ENCODE measurements at regions not wholly inside any gene's neighbourhood (a gene's known extent, or its start where the extent isn't known, plus 50 kb on each side); places are given as distances from the start of the nearest gene placed in this dataset.
"Not testable (repeated sequence)": the region's sequence is repeated elsewhere in the genome, so short reads cannot be mapped to it uniquely, and the experiment has no call there.

DNA sequence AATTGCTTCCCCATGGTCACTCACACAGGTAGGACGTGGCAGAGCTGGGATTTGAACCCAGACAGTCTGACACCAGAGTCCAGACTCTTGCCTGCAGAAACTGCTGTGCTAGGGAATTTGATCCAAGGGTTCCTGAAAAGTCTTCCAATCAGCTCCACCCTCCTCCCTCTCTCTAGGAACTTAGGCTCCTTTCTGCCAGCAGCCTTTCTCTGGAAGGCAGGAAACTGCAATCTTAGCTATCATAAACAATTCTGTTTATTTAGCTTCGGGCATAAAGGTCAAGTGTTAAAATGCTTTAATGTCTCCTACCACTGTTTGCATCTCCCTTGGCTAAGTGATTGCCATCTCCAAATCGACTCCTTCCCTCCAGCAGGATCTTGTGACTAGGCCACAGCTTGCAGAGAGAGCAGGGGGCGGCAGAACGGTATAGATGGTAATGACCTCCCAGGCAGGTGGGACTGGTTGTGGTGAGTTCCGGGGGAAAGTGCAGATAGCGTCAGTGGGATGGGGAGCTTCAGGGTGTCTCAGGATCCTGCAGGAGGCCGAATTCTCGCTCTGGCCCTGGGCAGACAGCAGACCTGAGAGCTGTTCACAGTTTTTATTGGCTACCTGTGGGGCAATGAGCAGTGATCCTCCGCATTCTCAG, 882.4 kb upstream of the EEF2KMT start:
- in situ Hi-C loops (cut with MboI; ENCODE audit: low pct_unique_long_range_greater_than_20kb, low sequenced_read_pairs): no loop called here
- DNase-seq: no peak

DNA sequence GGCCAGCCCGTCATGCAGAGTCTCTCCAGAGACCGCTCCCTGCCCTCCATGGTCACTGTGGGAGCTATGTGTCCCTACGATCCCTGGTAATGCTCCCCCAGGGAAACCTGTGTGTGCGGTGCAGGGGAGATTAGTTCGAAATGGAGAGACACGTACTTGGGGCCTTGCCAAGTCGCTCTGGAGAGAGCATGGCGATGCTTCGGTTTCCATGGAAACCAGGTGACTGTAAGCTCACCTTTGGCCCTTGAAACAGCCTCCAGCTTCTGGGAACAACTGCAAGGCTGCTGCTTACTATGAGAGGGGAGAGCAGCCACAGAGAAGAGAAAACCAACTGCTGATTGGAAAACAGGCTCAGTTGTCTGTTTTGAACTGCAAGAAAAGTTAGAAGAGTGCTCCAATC, 879.7 kb upstream of the EEF2KMT start:
- in situ Hi-C loops (cut with MboI; ENCODE audit: low pct_unique_long_range_greater_than_20kb, low sequenced_read_pairs): no loop called here
- no peak for DNase-seq

DNA sequence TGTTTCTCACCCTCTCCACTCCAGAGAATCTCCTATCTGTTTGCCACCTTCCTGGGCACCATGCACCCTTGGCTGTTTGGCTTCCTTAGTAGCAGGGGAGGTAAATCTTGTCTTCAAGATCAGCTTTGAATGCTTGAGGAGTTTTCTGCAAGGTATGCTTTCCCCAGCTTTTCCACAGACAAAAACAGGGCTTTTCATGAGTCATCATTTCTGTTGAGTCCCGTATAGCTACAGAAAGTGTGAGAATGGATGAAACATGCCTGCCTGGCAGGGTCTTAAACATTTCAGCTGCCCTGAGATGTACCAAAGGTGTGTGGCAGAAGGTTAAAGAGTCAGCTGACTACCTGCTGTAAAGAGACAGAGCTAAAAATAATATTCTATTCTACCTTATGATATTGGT, 875.2 kb upstream of the EEF2KMT start:
- no peak for DNase-seq
- in situ Hi-C loops (cut with MboI; ENCODE audit: low pct_unique_long_range_greater_than_20kb, low sequenced_read_pairs): no loop called here

DNA sequence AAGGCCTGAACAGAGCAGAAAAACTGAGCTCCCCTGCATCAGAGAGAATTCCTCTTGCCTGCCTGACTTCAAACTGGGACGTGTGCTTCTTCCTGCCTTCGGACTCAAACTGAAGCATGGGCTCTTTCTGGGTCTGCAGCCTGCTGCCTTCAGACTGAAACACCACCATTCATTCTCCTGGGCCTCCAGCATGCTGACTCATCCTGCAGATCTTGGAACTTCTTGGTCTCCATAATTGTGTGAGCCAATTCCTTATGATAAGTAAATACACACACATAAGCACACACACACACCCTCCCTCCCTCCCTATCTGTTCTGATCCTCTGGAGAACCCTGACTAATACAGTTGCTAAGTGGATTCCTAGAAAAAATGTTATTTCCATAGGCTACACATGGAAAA, 874.3 kb upstream of the EEF2KMT start:
- DNase-seq: no peak
- in situ Hi-C loops (cut with MboI; ENCODE audit: low pct_unique_long_range_greater_than_20kb, low sequenced_read_pairs): no loop called here

DNA sequence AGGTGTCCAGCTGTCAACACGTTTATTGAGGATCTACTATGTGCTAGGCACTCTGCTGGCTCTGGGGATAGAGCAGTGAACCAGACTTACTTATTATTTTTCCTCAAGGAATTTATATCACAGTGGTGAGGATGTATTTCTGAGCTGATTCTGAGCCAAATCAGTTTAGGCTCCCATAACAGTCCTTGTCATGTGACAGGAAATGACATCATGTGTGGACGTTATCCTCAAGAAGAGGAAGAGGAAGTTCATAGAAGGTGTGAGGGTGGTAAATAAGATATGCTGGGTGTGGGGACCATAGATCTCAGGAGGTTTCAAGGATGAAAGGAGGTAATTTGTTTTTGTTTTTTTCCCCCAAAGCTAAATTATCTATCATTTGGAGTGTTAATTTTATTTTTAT, 873.5 kb upstream of the EEF2KMT start:
- in situ Hi-C loops (cut with MboI; ENCODE audit: low pct_unique_long_range_greater_than_20kb, low sequenced_read_pairs): no loop called here
- DNase-seq: peak; percentile 6

DNA sequence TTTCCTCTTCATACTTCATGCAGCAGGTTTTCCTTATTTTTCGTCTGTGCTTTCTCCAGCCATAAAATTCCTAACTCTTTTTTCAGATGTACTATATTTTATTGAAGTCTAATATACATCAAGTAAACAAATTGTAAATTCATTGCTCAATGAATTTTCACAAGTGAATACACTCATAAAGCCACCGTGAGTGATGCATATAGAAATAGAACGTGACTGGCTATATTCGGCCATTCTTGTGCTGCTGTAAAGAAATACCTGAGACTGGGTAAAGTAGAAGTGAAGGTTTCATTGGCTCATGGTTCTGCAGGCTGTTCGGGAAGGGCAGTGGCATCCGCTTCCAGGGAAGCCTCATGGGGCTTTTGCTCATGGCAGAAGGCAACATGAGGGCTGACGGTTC, 868.4 kb upstream of the EEF2KMT start:
- DNase-seq: no peak
- in situ Hi-C loops (cut with MboI; ENCODE audit: low pct_unique_long_range_greater_than_20kb, low sequenced_read_pairs): no loop called here

DNA sequence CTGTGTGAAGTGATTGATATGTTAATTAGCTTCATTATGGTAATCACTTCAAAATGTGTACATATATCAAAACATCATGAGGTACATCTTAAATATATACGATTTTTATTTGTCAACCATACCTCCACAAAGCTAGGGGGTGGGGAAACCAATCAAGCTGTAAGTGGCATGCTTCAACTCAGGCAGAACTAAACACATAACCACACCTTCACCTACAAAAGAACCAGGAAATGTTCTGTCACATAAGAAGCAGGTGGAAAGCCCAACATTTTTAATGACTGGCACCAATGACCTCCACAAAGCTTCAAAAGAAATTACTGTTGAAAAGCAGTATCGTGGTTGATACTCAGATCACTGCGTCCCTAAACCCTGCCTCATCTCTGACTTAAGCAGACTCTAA, 867.7 kb upstream of the EEF2KMT start:
- no peak for DNase-seq
- in situ Hi-C loops (cut with MboI; ENCODE audit: low pct_unique_long_range_greater_than_20kb, low sequenced_read_pairs): no loop called here

DNA sequence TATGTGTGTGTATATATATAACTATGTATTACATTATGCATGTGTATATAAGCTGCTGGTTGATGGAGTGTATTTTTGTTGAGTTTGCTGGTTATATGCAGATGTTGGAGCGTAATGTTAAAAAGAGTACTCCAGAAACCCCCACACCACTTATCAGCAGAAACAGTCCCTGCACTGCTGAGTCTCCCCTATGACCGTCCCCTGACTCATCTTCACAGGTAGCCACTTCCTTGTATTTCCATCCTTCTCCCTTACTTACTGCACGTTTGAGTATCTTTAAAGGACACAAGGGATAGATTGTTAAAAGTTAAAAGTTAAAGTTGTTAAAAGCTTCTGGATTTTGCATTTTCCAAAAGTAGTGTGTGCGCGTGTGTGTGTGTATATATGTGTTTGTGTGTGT, 853.9 kb upstream of the EEF2KMT start:
- in situ Hi-C loops (cut with MboI; ENCODE audit: low pct_unique_long_range_greater_than_20kb, low sequenced_read_pairs): no loop called here
- no peak for DNase-seq

DNA sequence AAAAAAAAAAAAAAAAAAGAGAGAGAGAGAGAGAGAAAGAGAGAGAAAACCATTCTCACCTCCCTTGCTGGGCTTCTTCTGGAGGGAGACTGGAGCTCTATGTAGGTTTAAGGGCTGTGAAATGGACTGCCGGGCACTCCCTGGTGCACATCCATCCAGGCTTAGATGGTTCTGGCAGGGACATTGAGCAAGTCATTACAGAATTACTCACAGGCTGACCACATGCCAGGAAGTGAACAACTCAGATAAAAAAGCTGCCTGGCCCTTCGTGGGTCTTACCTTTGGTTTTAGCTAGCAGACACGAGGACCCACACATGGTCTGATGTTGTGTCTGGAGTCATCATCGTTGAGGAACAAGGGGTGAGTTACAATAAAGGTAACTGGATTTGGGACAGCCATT, 847.4 kb upstream of the EEF2KMT start:
- in situ Hi-C loops (cut with MboI; ENCODE audit: low pct_unique_long_range_greater_than_20kb, low sequenced_read_pairs): no loop called here
- DNase-seq: no peak

DNA sequence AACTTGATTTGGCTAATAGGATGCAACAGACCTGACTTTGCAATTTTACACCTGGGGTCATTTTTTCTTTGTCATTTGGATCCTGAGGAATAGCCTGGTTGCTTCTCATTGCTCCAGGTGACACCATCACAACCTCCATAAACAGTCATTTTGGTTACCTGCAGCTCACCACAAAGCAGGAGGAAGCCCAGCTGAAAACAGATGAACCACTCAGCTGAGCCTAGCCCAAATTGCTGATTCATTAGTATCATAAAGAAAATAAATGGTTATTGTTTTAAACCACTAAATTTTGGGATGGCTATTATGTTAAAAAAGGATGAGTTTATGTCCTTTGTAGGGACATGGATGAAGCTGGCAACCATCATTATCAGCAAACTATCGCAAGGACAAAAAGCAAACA, 841.0 kb upstream of the EEF2KMT start:
- in situ Hi-C loops (cut with MboI; ENCODE audit: low pct_unique_long_range_greater_than_20kb, low sequenced_read_pairs): no loop called here
- no peak for DNase-seq

DNA sequence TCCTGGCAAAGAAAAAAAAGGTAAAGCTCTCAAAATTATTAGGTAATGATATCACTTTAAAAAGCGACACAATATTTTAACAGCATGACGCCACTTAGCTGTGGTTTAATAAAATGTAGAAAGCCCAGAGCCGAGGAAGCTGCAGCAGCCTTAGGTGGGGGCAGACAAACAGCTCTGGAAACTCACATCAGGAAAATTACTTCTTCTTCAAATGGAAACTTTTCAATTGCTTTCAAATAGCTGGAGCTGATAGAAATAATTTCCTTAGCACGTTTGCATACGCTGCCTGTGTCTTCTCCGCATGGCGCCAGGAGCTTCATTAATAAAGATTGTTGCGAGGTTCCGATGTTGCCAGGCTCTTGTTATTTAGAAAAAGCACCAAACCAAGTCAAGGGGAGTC, 835.3 kb upstream of the EEF2KMT start:
- no peak for DNase-seq
- in situ Hi-C loops (cut with MboI; ENCODE audit: low pct_unique_long_range_greater_than_20kb, low sequenced_read_pairs): no loop called here

DNA sequence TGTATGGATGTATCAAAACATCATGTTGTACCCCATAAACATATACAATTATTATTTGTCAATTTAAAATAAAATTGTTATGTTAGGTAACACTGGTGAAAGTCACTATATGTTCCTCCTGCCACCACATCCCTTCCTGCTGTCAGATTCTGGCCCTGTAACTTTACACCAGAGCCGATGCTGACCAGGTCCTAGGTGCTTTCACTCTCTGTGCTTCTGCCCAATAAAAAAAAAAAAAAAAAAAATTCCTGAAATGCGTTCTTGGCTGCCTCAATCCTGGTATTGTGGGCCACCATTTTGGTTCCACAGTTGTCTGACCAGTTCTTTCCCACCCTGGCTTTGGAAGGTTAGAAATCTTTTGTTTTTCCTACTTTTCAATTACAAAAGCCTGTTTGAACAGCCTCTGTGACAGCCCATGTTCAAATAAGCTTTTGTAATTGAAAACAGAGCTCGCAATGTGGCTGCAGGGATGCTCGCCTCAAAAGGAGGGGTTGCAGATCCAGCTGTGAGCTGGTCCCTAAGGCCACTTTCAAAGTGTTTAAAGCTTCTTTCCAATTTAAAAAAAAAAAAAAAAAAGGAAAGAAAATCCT, 831.0 kb upstream of the EEF2KMT start:
- in situ Hi-C loops (cut with MboI; ENCODE audit: low pct_unique_long_range_greater_than_20kb, low sequenced_read_pairs): no loop called here
- no peak for DNase-seq

DNA sequence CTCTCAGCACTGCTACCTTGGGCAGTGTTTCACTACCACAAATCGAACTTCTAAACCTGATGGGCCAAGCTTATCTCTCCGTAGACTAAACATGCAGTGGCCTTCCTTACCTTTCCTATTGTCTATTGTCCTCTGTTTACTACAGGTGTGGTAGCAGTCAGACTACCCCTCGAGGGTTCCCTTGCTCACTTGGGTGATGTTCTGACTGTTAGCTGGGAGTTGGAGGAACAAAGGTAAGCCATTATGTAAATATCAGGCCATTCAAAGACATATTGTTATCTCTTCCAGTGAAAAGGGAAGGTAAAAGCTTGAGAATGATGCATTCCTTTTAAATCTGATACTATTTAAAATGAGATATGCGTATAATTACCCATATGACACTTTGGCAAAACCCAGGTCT, 828.3 kb upstream of the EEF2KMT start:
- in situ Hi-C loops (cut with MboI; ENCODE audit: low pct_unique_long_range_greater_than_20kb, low sequenced_read_pairs): no loop called here
- no peak for DNase-seq

DNA sequence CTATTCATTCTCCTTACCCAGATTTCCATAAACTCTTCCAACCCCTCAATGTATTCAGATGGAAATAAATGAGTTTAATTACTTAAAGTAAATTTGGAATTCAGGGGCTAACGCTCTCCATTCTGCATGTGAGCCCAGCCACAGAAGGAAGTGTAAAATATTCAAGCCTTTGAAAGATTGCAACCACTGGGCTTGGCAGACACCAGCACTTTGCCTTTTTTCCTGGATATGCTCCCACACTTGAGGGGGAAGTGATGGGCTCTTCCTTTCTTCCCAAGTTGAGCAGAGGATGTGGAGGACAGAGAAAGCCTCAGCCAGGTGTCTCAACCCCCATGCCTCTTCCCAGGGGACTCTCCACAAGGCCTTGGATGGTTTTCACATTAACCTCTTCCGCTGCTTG, 825.1 kb upstream of the EEF2KMT start:
- DNase-seq: no peak
- in situ Hi-C loops (cut with MboI; ENCODE audit: low pct_unique_long_range_greater_than_20kb, low sequenced_read_pairs): no loop called here

DNA sequence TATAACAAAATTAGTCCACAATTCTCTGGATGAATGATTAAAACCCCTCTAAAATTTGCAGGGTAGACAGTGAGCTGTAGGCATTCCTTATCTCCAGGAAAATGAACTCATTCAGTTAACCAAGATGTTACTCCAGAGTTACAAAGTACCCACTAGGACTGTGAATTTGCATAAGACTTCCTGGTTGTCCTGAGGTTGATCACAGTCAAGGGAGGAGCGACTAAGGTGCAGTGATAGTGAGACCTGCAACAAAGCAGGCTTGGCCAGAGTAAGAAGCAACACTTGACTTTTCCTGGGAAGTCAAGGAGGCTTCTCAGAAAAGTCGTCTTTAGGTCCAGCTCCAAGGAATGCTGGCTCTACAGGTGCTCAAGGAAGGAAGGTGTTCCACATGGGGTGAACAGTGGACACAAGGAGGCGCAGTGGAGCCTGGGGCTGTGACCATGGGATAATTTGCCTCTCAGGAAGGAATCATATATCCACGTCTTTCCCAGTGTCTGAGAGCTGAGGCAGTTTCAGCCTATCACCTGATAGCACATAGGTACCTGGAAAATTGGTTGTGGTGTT, 821.1 kb upstream of the EEF2KMT start:
- DNase-seq: no peak
- in situ Hi-C loops (cut with MboI; ENCODE audit: low pct_unique_long_range_greater_than_20kb, low sequenced_read_pairs): no loop called here

DNA sequence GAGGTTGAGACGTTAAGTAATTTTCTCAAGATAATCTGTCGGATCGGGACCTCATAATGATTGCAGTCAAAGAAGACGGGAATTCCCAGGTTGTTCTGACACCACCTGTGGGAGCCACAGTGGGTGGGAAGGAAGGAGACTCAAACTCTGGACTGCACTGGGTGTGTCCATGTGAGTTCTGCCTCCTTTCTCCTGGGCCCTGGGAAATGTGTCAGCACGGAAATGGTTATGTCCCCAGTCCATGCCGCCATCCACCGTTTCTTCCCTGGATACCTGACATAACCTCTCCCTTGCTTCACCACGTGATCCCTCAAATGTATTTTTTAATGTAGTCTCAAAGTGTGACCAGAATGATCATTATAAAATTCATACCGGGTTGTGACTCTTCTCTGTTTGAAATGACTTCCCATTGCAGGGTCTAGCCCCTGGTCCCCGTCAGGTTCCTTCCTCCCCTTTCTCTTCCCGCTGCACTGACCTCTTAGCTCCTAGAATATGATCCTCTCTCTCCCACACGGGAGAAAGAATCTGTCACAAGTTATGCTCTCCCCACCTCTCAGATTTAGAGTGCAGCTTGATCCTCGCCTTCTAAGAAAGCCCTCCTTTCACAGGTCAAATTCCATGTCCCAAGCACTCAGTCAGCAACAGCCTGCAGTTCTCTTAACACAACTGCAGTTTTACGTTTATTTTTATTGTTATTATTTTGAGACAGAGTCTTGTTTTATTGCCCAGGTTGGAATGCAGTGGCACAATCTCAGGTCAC, 820.0 kb upstream of the EEF2KMT start:
- in situ Hi-C loops (cut with MboI; ENCODE audit: low pct_unique_long_range_greater_than_20kb, low sequenced_read_pairs): no loop called here
- DNase-seq: no peak

DNA sequence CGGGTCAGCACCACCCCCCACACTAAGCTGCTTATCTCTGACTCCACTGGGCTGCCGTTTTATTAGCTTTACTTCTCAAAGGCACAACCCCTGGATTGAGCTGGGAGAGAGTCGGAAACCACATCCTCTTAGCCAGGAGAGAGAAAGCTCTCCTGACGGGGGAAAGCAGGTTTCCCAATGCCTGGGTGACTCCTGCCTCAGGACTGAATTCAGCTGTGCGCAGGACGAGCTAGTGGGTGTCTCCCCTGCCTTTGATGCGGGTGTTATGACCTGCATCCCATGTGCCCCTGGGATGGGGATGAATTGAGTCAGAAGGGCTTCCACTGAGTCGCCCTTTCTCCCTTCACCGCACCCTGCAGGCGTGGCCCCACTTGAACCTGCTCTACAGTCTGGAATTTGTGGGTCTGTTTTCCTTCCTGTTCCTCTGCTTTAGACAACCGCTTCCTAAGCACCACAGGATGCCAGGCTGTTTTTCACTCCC, 819.2 kb upstream of the EEF2KMT start:
- in situ Hi-C loops (cut with MboI; ENCODE audit: low pct_unique_long_range_greater_than_20kb, low sequenced_read_pairs): no loop called here
- DNase-seq: no peak

DNA sequence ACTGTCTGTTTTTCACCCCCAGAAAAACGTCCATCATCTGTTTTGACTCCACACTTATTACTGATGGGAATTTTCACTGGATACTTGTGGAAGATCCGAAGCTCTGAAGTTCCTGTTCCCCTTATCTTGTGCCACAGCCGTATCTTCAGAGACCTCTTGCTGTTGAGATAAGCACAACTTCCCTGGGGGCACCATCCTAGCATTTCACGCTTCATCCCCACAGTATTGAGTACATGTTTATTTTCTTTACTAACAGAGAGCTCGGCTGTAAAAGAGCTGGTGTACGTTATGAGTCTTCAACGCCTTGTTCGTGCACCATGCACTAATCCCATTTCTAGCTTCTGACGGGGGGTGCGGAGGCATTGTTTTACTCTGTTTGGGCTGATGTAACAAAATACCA, 813.6 kb upstream of the EEF2KMT start:
- in situ Hi-C loops (cut with MboI; ENCODE audit: low pct_unique_long_range_greater_than_20kb, low sequenced_read_pairs): no loop called here
- DNase-seq: no peak

DNA sequence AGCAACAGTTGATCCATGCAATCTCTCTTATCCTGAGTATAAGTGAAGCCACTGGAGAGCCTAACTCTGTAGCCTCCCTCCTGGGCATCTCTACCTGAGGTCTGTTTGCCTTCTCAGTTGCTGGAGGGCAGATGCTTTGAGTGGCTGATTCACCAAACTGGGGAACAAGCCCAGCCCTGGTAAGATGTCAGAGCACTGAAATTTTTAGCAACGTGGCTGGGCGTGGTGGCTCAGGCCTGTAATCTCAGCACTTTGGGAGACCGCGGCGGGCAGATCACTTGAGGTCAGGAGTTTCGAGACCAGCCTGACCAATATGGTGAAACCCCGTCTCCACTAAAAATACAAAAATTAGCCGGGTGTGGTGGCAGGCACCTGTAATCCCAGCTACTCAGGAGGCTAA, 812.0 kb upstream of the EEF2KMT start:
- DNase-seq; in situ Hi-C loops (cut with MboI; ENCODE audit: low pct_unique_long_range_greater_than_20kb, low sequenced_read_pairs): not testable (repeated sequence)

DNA sequence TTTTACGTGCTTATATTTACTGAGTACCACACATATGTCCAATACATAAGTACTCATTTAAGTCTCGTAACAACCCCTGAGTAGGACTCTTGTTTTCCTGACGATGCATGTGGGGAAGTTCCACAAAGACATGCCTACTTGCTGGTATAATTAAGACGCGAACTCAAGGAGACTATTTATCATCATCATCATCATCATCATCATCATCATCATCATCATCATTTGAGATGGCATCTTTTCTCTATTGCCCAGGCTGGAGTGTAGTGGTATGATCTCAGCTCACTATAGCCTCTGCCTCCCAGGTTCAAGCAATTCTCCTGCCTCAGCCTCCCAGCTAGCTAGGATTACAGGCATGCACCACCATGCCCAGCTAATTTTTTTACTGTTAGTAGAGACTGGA, 809.9 kb upstream of the EEF2KMT start:
- in situ Hi-C loops (cut with MboI; ENCODE audit: low pct_unique_long_range_greater_than_20kb, low sequenced_read_pairs): no loop called here
- no peak for DNase-seq

Measured in KBM-7 (cell line).